Memory B cell (primary cell): ENCODE measurements at regions not wholly inside any gene's neighbourhood (a gene's known extent, or its start where the extent isn't known, plus 50 kb on each side); places are given as distances from the start of the nearest gene placed in this dataset.
A peak's percentile ranks its signal among the peaks of the same experiment; 100 is the strongest.

Experiments used
- ATAC-seq: fragments of 150-1000 bp; cut with Tn5 transposase; 2 replicates; pipeline ENCODE4 v1.10.0; 2021; ENCODE audit warnings: low read depth, mild to moderate bottlenecking, moderate library complexity
- DNase-seq, 2 donors: peaks; one replicate each; pipeline ENCODE4 v3.0.0; 2022; ENCODE audit warnings: low spot score in 2 of 2
- H3K27ac Mint-ChIP-seq: one replicate; pipeline ENCODE4 v1.8.0; 2022; ENCODE audit warnings: mild to moderate bottlenecking, moderate library complexity, mixed read lengths
- H3K27me3 Mint-ChIP-seq: one replicate; pipeline ENCODE4 v1.8.0; 2022; ENCODE audit warnings: mixed read lengths
- H3K36me3 Mint-ChIP-seq: one replicate; pipeline ENCODE4 v1.8.0; 2022; ENCODE audit warnings: mild to moderate bottlenecking, mixed read lengths
- H3K4me1 Mint-ChIP-seq: one replicate; pipeline ENCODE4 v1.8.0; 2022; ENCODE audit warnings: mixed read lengths
- H3K4me3 Mint-ChIP-seq: one replicate; pipeline ENCODE4 v1.8.0; 2022; ENCODE audit warnings: mild to moderate bottlenecking, moderate library complexity, mixed read lengths
- H3K9me3 Mint-ChIP-seq: one replicate; pipeline ENCODE4 v1.8.0; 2022; ENCODE audit warnings: mixed read lengths

GRCh38 chr14:21891921-21892320, 218.3 kb upstream of the OR4E1 start:
- DNase-seq, result no peak
- peaks cover 6% of the 10 kb centered on the region for H3K4me1 Mint-ChIP-seq
- H3K9me3 Mint-ChIP-seq, result peaks cover 1% of the 10 kb centered on the region
- no peaks in the 10 kb centered on the region for H3K36me3 Mint-ChIP-seq
- no peak overlapping the region for H3K4me3 Mint-ChIP-seq
- no peak for ATAC-seq
- no peak overlapping the region for H3K27ac Mint-ChIP-seq
- H3K27me3 Mint-ChIP-seq, result peaks cover 13% of the 10 kb centered on the region

GRCh38 chr14:21884995-21885394, 211.4 kb upstream of the OR4E1 start:
- Mint-ChIP-seq H3K9me3 (peaks cover 1% of the 10 kb centered on the region), H3K27ac (no peak overlapping the region), H3K4me3 (no peak overlapping the region), H3K4me1 (peaks cover 2% of the 10 kb centered on the region), H3K27me3 (peaks cover 14% of the 10 kb centered on the region), H3K36me3 (no peaks in the 10 kb centered on the region)
- ATAC-seq (no peak), DNase-seq (no peak)

GRCh38 chr14:21882226-21882625, 208.6 kb upstream of the OR4E1 start:
- Mint-ChIP-seq H3K4me3 (no peak overlapping the region), H3K4me1 (no peaks in the 10 kb centered on the region), H3K27ac (no peak overlapping the region), H3K27me3 (peaks cover 14% of the 10 kb centered on the region), H3K36me3 (no peaks in the 10 kb centered on the region), H3K9me3 (no peaks in the 10 kb centered on the region)
- no peak for ATAC-seq
- no peak for DNase-seq

- DNase-seq (no peak), ATAC-seq (no peak)
- no peak overlapping the region for H3K27ac Mint-ChIP-seq
- no peaks in the 10 kb centered on the region for H3K4me1 Mint-ChIP-seq
- peaks cover 14% of the 10 kb centered on the region for H3K27me3 Mint-ChIP-seq
- H3K36me3 Mint-ChIP-seq, result no peaks in the 10 kb centered on the region
- H3K4me3 Mint-ChIP-seq, result no peak overlapping the region
- no peaks in the 10 kb centered on the region for H3K9me3 Mint-ChIP-seq
These were observed 207.3 kb upstream of the OR4E1 start for GRCh38 chr14:21880918-21881317.

- no peak overlapping the region for H3K4me3 Mint-ChIP-seq
- no peaks in the 10 kb centered on the region for H3K36me3 Mint-ChIP-seq
- H3K4me1 Mint-ChIP-seq, result peaks cover 4% of the 10 kb centered on the region
- peaks cover 7% of the 10 kb centered on the region for H3K27me3 Mint-ChIP-seq
- H3K9me3 Mint-ChIP-seq, result no peaks in the 10 kb centered on the region
- H3K27ac Mint-ChIP-seq, result no peak overlapping the region
- DNase-seq, result no peak
- ATAC-seq, result no peak
These were observed 202.2 kb upstream of the OR4E1 start for GRCh38 chr14:21875791-21876190.

GRCh38 chr14:21874946-21875345, 201.3 kb upstream of the OR4E1 start:
- Mint-ChIP-seq H3K36me3 (no peaks in the 10 kb centered on the region), H3K27ac (no peak overlapping the region), H3K4me1 (peaks cover 4% of the 10 kb centered on the region), H3K27me3 (peaks cover 9% of the 10 kb centered on the region), H3K9me3 (peaks cover 2% of the 10 kb centered on the region), H3K4me3 (no peak overlapping the region)
- ATAC-seq (no peak), DNase-seq (no peak)

GRCh38 chr14:21874167-21874566, 200.5 kb upstream of the OR4E1 start:
- H3K27me3 Mint-ChIP-seq, result peaks cover 6% of the 10 kb centered on the region
- DNase-seq, result no peak
- ATAC-seq, result no peak
- peaks cover 2% of the 10 kb centered on the region for H3K9me3 Mint-ChIP-seq
- peaks cover 4% of the 10 kb centered on the region for H3K4me1 Mint-ChIP-seq
- H3K4me3 Mint-ChIP-seq, result no peak overlapping the region
- H3K27ac Mint-ChIP-seq, result no peak overlapping the region
- H3K36me3 Mint-ChIP-seq, result no peaks in the 10 kb centered on the region

GRCh38 chr14:21868442-21869046, 194.9 kb upstream of the OR4E1 start:
- DNase-seq (peak; percentile 28 to 45), ATAC-seq (peak; percentile 80)
- no peak overlapping the region for H3K27ac Mint-ChIP-seq
- no peaks in the 10 kb centered on the region for H3K36me3 Mint-ChIP-seq
- peaks cover 7% of the 10 kb centered on the region for H3K27me3 Mint-ChIP-seq
- no peaks in the 10 kb centered on the region for H3K4me1 Mint-ChIP-seq
- H3K4me3 Mint-ChIP-seq, result no peak overlapping the region
- H3K9me3 Mint-ChIP-seq, result peaks cover 2% of the 10 kb centered on the region

- H3K4me3 Mint-ChIP-seq, result no peak overlapping the region
- ATAC-seq, result no peak
- H3K27me3 Mint-ChIP-seq, result peaks cover 7% of the 10 kb centered on the region
- H3K4me1 Mint-ChIP-seq, result no peaks in the 10 kb centered on the region
- no peaks in the 10 kb centered on the region for H3K36me3 Mint-ChIP-seq
- no peak for DNase-seq
- no peak overlapping the region for H3K27ac Mint-ChIP-seq
- H3K9me3 Mint-ChIP-seq, result peaks cover 2% of the 10 kb centered on the region
These were observed 193.9 kb upstream of the OR4E1 start for GRCh38 chr14:21867541-21867940.

- Mint-ChIP-seq H3K36me3 (no peaks in the 10 kb centered on the region), H3K4me1 (no peaks in the 10 kb centered on the region), H3K27ac (no peak overlapping the region), H3K4me3 (no peak overlapping the region), H3K9me3 (peaks cover 2% of the 10 kb centered on the region), H3K27me3 (peaks cover 7% of the 10 kb centered on the region)
- no peak for DNase-seq
- no peak for ATAC-seq
These were observed 192.9 kb upstream of the OR4E1 start for GRCh38 chr14:21866479-21866878.

- Mint-ChIP-seq H3K36me3 (no peaks in the 10 kb centered on the region), H3K9me3 (no peaks in the 10 kb centered on the region), H3K4me1 (no peaks in the 10 kb centered on the region), H3K27ac (no peak overlapping the region), H3K27me3 (peaks cover 7% of the 10 kb centered on the region), H3K4me3 (no peak overlapping the region)
- DNase-seq (no peak), ATAC-seq (no peak)
These were observed 189.7 kb upstream of the OR4E1 start for GRCh38 chr14:21863289-21863688.

GRCh38 chr14:21861153-21861552, 187.5 kb upstream of the OR4E1 start:
- ATAC-seq (no peak), DNase-seq (no peak)
- Mint-ChIP-seq H3K9me3 (no peaks in the 10 kb centered on the region), H3K4me3 (no peak overlapping the region), H3K27ac (no peak overlapping the region), H3K36me3 (no peaks in the 10 kb centered on the region), H3K4me1 (no peaks in the 10 kb centered on the region), H3K27me3 (peaks cover 11% of the 10 kb centered on the region)

- ATAC-seq (no peak), DNase-seq (no peak)
These were observed 186.6 kb upstream of the OR4E1 start for GRCh38 chr14:21860172-21860571.

GRCh38 chr14:21852775-21853174, 179.2 kb upstream of the OR4E1 start:
- Mint-ChIP-seq H3K4me3 (no peak overlapping the region), H3K27ac (no peak overlapping the region), H3K27me3 (peaks cover 13% of the 10 kb centered on the region), H3K4me1 (peaks cover 3% of the 10 kb centered on the region), H3K9me3 (no peaks in the 10 kb centered on the region), H3K36me3 (no peaks in the 10 kb centered on the region)
- ATAC-seq (no peak), DNase-seq (no peak)

More at GRCh38 chr14:21860172-21860571, 186.6 kb upstream of the OR4E1 start:
- peaks cover 13% of the 10 kb centered on the region for H3K27me3 Mint-ChIP-seq
- H3K36me3 Mint-ChIP-seq, result no peaks in the 10 kb centered on the region
- no peak overlapping the region for H3K27ac Mint-ChIP-seq
- no peaks in the 10 kb centered on the region for H3K4me1 Mint-ChIP-seq
- H3K4me3 Mint-ChIP-seq, result no peak overlapping the region
- H3K9me3 Mint-ChIP-seq, result no peaks in the 10 kb centered on the region

GRCh38 chr14:21852061-21852664, 178.5 kb upstream of the OR4E1 start:
- no peaks in the 10 kb centered on the region for H3K36me3 Mint-ChIP-seq
- H3K4me1 Mint-ChIP-seq, result peaks cover 3% of the 10 kb centered on the region
- no peaks in the 10 kb centered on the region for H3K9me3 Mint-ChIP-seq
- DNase-seq (peak; percentile 29 to 44), ATAC-seq (peak; percentile 43)
- peaks cover 13% of the 10 kb centered on the region for H3K27me3 Mint-ChIP-seq
- H3K4me3 Mint-ChIP-seq, result no peak overlapping the region
- no peak overlapping the region for H3K27ac Mint-ChIP-seq
